HEK293T (cell line): ENCODE measurements at regions not wholly inside any gene's neighbourhood (a gene's known extent, or its start where the extent isn't known, plus 50 kb on each side); places are given as distances from the start of the nearest gene placed in this dataset.

Experiments used
- ARNT ChIP-seq: fragments of 450-650 bp; IDR thresholded peaks from 2 replicates; pipeline ENCODE4 v1.6.1; 2017; ENCODE audit warnings: mild to moderate bottlenecking
- BHLHE40 ChIP-seq: fragments of 450-650 bp; IDR thresholded peaks from 2 replicates; pipeline ENCODE4 v1.6.1; 2016; ENCODE audit warnings: mild to moderate bottlenecking, moderate library complexity, borderline replicate concordance
- CTBP1 ChIP-seq: fragments of 450-650 bp; IDR thresholded peaks from 2 replicates; pipeline ENCODE4 v1.6.1; 2016; ENCODE audit warnings: borderline replicate concordance
- L3MBTL2 ChIP-seq: fragments of 450-650 bp; conservative IDR thresholded peaks from 2 replicates; pipeline ENCODE4 v1.6.1; 2016; ENCODE audit warnings: mild to moderate bottlenecking
- NFRKB ChIP-seq: fragments of 450-650 bp; IDR thresholded peaks from 2 replicates; pipeline ENCODE4 v1.6.1; 2016; ENCODE audit warnings: mild to moderate bottlenecking, moderate library complexity
- SP1 ChIP-seq: fragments of 450-650 bp; IDR thresholded peaks from 2 replicates; pipeline ENCODE4 v1.6.1; 2017
- SUZ12 ChIP-seq: fragments of 450-650 bp; IDR thresholded peaks from 2 replicates; pipeline ENCODE4 v1.6.1; 2016; ENCODE audit warnings: mild to moderate bottlenecking
- TARDBP ChIP-seq: fragments of 450-650 bp; IDR thresholded peaks from 2 replicates; pipeline ENCODE4 v1.6.1; 2016
- TF ChIP-seq, protein P1 (sequence below): fragments of 450-650 bp; IDR thresholded peaks from 2 replicates; pipeline ENCODE4 v1.6.1; 2016

DNA sequence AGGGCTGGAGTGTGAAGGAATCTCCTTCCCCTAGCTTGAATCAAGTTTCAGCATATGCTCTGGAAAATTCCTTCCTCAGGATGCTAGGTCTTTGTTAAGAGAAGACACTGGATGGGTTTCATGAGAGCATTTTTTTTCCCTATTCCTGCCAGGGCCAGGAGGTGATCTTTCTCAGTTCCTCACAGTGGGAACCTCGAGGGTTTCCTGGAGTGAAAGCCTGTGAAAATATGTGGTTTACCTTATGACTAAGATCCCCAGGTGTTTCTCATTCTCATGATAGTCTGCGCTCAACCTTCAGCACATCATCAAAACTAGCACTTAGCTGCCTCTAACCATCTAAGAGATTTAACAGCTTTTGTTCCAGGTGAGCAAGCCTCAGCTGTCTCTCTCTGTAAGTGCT, 985.3 kb upstream of the FAT3 start:
- TF ChIP-seq BHLHE40 (no peak), L3MBTL2 (no peak), SP1 (no peak), ARNT (no peak), TARDBP (no peak), SUZ12 (no peak), CTBP1 (no peak), NFRKB (no peak)
- TF ChIP-seq, protein P1, sequence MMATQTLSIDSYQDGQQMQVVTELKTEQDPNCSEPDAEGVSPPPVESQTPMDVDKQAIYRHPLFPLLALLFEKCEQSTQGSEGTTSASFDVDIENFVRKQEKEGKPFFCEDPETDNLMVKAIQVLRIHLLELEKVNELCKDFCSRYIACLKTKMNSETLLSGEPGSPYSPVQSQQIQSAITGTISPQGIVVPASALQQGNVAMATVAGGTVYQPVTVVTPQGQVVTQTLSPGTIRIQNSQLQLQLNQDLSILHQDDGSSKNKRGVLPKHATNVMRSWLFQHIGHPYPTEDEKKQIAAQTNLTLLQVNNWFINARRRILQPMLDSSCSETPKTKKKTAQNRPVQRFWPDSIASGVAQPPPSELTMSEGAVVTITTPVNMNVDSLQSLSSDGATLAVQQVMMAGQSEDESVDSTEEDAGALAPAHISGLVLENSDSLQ: no peak
